ENCODE measurements at regions not wholly inside any gene's neighbourhood (a gene's known extent, or its start where the extent isn't known, plus 50 kb on each side); places are given as distances from the start of the nearest gene placed in this dataset.

- TF ChIP-seq CTCF (IDR thresholded peaks at IDR 0.05) (no peak), POLR2A (IDR thresholded peaks at IDR 0.05) (no peak)
Observed at GRCh38 chr5:156000115-156000514, 326.8 kb upstream of the SGCD start.
